B cell (primary cell): ENCODE measurements at regions not wholly inside any gene's neighbourhood (a gene's known extent, or its start where the extent isn't known, plus 50 kb on each side); places are given as distances from the start of the nearest gene placed in this dataset.

Source experiments
- ATAC-seq: fragments of 200-7000 bp; cut with Tn5 transposase; one replicate; pipeline ENCODE4 v1.10.0; 2021; ENCODE audit warnings: low read depth, mild to moderate bottlenecking, moderate number of reproducible peaks, moderate library complexity
- CTCF ChIA-PET: fragments of 350-600 bp; sonication (Branson Sonifier 250); formaldehyde crosslinking; loops from one replicate; lab custom pipeline; 2021; ENCODE audit warnings: antibody characterized with exemption, inconsistent platforms; lab: Charles Lee
- POLR2A ChIA-PET: fragments of 350-600 bp; sonication (Branson Sonifier 250); formaldehyde crosslinking; loops from one replicate; lab custom pipeline; 2021; ENCODE audit warnings: antibody characterized with exemption; lab: Charles Lee
- DNase-seq: peaks from one replicate; pipeline ENCODE4 v3.0.0; 2013
- H2AFZ ChIP-seq: 2 replicates; pipeline ENCODE4 v1.6.1; 2012; ENCODE audit warnings: mild to moderate bottlenecking, low read depth, low read length; ENCODE audit not compliant: insufficient read depth, poor library complexity, severe bottlenecking
- H3K27ac ChIP-seq, 2 donors: 1 replicate in 1 of 2; 2 replicates in 1 of 2; pipeline ENCODE4 v1.5.1; 2012 to 2013; ENCODE audit warnings: low read length in 2 of 2, mild to moderate bottlenecking in 2 of 2, moderate library complexity in 1 of 2
- H3K27me3 ChIP-seq, 4 experiments: fragments of 200-600 bp in 1 of 4; sonication (generic) in 1 of 4; replicated peaks in 1 of 4; 1 replicate in 2 of 4; 2 replicates in 2 of 4; pipeline versions ENCODE4 v1.6.1 to v1.7.0; 2013 to 2016; ENCODE audit warnings: low read length in 3 of 4, mild to moderate bottlenecking in 2 of 4, mixed read lengths in 1 of 4, moderate library complexity in 1 of 4; ENCODE audit not compliant: insufficient read depth in 4 of 4, control insufficient read depth in 3 of 4; ENCODE audit errors: control extremely low read depth in 1 of 4
- H3K36me3 ChIP-seq, 2 experiments: replicated peaks in 1 of 2; 1 replicate in 1 of 2; 2 replicates in 1 of 2; pipeline versions ENCODE4 v1.6.1 to v1.7.1; 2013; ENCODE audit warnings: low read length in 1 of 2; ENCODE audit not compliant: insufficient read depth in 2 of 2, control insufficient read depth in 1 of 2; ENCODE audit errors: control extremely low read depth in 1 of 2, extremely low read depth in 1 of 2
- H3K4me1 ChIP-seq, 2 donors: fragments of 200-600 bp in 1 of 2; sonication (generic) in 1 of 2; 1 replicate in 1 of 2; 2 replicates in 1 of 2; pipeline versions ENCODE4 v1.5.1 to v1.6.1; 2013 to 2017; ENCODE audit warnings: low read length in 2 of 2; ENCODE audit not compliant: control insufficient read depth in 2 of 2, insufficient read depth in 2 of 2
- H3K4me2 ChIP-seq: replicated peaks from 2 replicates; pipeline ENCODE3; 2012; ENCODE audit warnings: mild to moderate bottlenecking, low read depth, low read length; ENCODE audit not compliant: poor library complexity, severe bottlenecking
- H3K4me3 ChIP-seq, 5 experiments: fragments of 200-600 bp in 1 of 5; sonication (generic) in 1 of 5; 1 replicate in 3 of 5; 2 replicates in 2 of 5; pipeline versions ENCODE4 v1.5.1 to v1.7.0; 2011 to 2016; ENCODE audit warnings: low read length in 4 of 5, mild to moderate bottlenecking in 4 of 5, low read depth in 2 of 5, control low read depth in 1 of 5, moderate library complexity in 1 of 5; ENCODE audit not compliant: insufficient read depth in 1 of 5; ENCODE audit errors: control extremely low read depth in 1 of 5, extremely low read depth in 1 of 5
- H3K79me2 ChIP-seq: fragments of 200-600 bp; sonication (generic); one replicate; pipeline ENCODE4 v1.6.0; 2016; ENCODE audit warnings: low read length; ENCODE audit not compliant: control insufficient read depth, insufficient read depth
- H3K9ac ChIP-seq: fragments of 200-600 bp; sonication (generic); 2 replicates; pipeline ENCODE4 v1.6.1; 2017; ENCODE audit warnings: mild to moderate bottlenecking, low read length, moderate library complexity
- H3K9me3 ChIP-seq, 3 donors: one replicate each; pipeline versions ENCODE4 v1.6.1 to v1.7.1; 2013; ENCODE audit warnings: low read length in 2 of 3; ENCODE audit not compliant: control insufficient read depth in 2 of 3, insufficient read depth in 1 of 3; ENCODE audit errors: control extremely low read depth in 1 of 3
- H4K20me1 ChIP-seq: 2 replicates; pipeline ENCODE4 v1.6.0; 2012; ENCODE audit warnings: mild to moderate bottlenecking, low read length; ENCODE audit not compliant: insufficient read depth, control insufficient read depth, poor library complexity, severe bottlenecking
- H3K27ac Mint-ChIP-seq: one replicate; pipeline ENCODE4 v1.8.0; 2021; ENCODE audit warnings: mixed read lengths
- H3K27me3 Mint-ChIP-seq: one replicate; pipeline ENCODE4 v1.8.0; 2021; ENCODE audit warnings: mixed read lengths
- H3K4me1 Mint-ChIP-seq: one replicate; pipeline ENCODE4 v1.8.0; 2021; ENCODE audit warnings: mixed read lengths
- H3K4me3 Mint-ChIP-seq: one replicate; pipeline ENCODE4 v1.8.0; 2021; ENCODE audit warnings: mixed read lengths
- H3K9me3 Mint-ChIP-seq: one replicate; pipeline ENCODE4 v1.8.0; 2022; ENCODE audit warnings: mixed read lengths; ENCODE audit not compliant: insufficient read depth
- CTCF ChIP-seq: fragments of 200-600 bp; IDR thresholded peaks from one replicate; pipeline ENCODE4 v1.8.0; 2022; ENCODE audit warnings: antibody characterized with exemption, mild to moderate bottlenecking
- EZH2 ChIP-seq: IDR thresholded peaks from 2 replicates; pipeline ENCODE4 v1.6.1; 2012; ENCODE audit warnings: borderline replicate concordance, low read depth, mild to moderate bottlenecking, moderate library complexity, low read length; ENCODE audit not compliant: insufficient read depth, poor library complexity, severe bottlenecking
- WGBS: methylation state at CpG from one replicate; pipeline ENCODE4 v1.1.5; 2013; ENCODE audit warnings: missing lambda C conversion rate; ENCODE audit not compliant: insufficient coverage; 5-methylcytosine and 5-hydroxymethylcytosine counted together
- intact Hi-C: fragments of 100-400 bp; cut with micrococcal nuclease; formaldehyde crosslinking; loops from one replicate; pipeline ENCODE4 v1.10.0; 2022

- intact Hi-C loops: no loop called here
- ATAC-seq (no peak), DNase-seq (no peak)
- H3K4me3 Mint-ChIP-seq: no peak overlapping the region
- H3K27ac Mint-ChIP-seq: no peak overlapping the region
- TF ChIP-seq CTCF (no peak), EZH2 (no peak)
- Histone ChIP-seq H3K9ac (no peak overlapping the region), H3K36me3 (no peaks in the 10 kb centered on the region), H4K20me1 (no peaks in the 10 kb centered on the region), H3K79me2 (no peaks in the 10 kb centered on the region), H3K4me3 (no peak overlapping the region), H3K4me2 (no peak overlapping the region), H3K27ac (no peak overlapping the region), H2AFZ (no peak overlapping the region), H3K27me3 (no peaks in the 10 kb centered on the region), H3K9me3 (no peaks in the 10 kb centered on the region), H3K4me1 (no peaks in the 10 kb centered on the region)
- H3K9me3 Mint-ChIP-seq: peaks cover 2% of the 10 kb centered on the region
- H3K4me1 Mint-ChIP-seq: no peaks in the 10 kb centered on the region
- H3K27me3 Mint-ChIP-seq: no peaks in the 10 kb centered on the region
- ChIA-PET CTCF (no interaction called here), POLR2A (no interaction called here)
Measured at GRCh38 chr6:50202766-50203165, 153.0 kb upstream of the DEFB112 start.

GRCh38 chr6:50211582-50211981, 161.9 kb upstream of the DEFB112 start:
- peaks cover 4% of the 10 kb centered on the region for H3K9me3 Mint-ChIP-seq
- WGBS: no CpG with 5 or more reads among the region's 1 CpG
- no peak overlapping the region for H3K4me2 ChIP-seq
- H2AFZ ChIP-seq: no peak overlapping the region
- ChIA-PET POLR2A (no interaction called here), CTCF (no interaction called here)
- intact Hi-C loops: no loop called here
- H3K4me1 Mint-ChIP-seq: no peaks in the 10 kb centered on the region
- no peak for DNase-seq
- H3K27ac Mint-ChIP-seq: no peak overlapping the region
- H3K4me3 Mint-ChIP-seq: no peak overlapping the region
- no peak for TF ChIP-seq EZH2
- no peak for TF ChIP-seq CTCF
- no peaks in the 10 kb centered on the region for H3K27me3 Mint-ChIP-seq
- H3K27ac ChIP-seq: no peak overlapping the region
- no peaks in the 10 kb centered on the region for H3K9me3 ChIP-seq
- no peaks in the 10 kb centered on the region for H4K20me1 ChIP-seq
- no peaks in the 10 kb centered on the region for H3K27me3 ChIP-seq
- no peaks in the 10 kb centered on the region for H3K4me1 ChIP-seq
- H3K36me3 ChIP-seq: no peaks in the 10 kb centered on the region
- no peak overlapping the region for H3K9ac ChIP-seq
- no peak overlapping the region for H3K4me3 ChIP-seq
- no peak for ATAC-seq
- H3K79me2 ChIP-seq: no peaks in the 10 kb centered on the region
